GM06990 (cell line): ENCODE measurements at regions not wholly inside any gene's neighbourhood (a gene's known extent, or its start where the extent isn't known, plus 50 kb on each side); places are given as distances from the start of the nearest gene placed in this dataset.
"Not testable (repeated sequence)": the region's sequence is repeated elsewhere in the genome, so short reads cannot be mapped to it uniquely, and the experiment has no call there.

Experiments used
- DNase-seq: peaks from one replicate; pipeline ENCODE4 v3.0.0-alpha.2; 2011; ENCODE audit not compliant: insufficient read length; ENCODE audit errors: extremely low read depth
- H3K27me3 ChIP-seq: replicated peaks from 2 replicates; pipeline ENCODE4 v1.6.0; 2011; ENCODE audit warnings: low read length; ENCODE audit not compliant: control insufficient read depth, insufficient read depth
- H3K36me3 ChIP-seq: 2 replicates; pipeline ENCODE4 v1.5.1; 2011; ENCODE audit warnings: low read length; ENCODE audit not compliant: control insufficient read depth, insufficient read depth
- H3K4me3 ChIP-seq: replicated peaks from 2 replicates; pipeline ENCODE4 v1.5.1; 2011; ENCODE audit warnings: low read depth, mild to moderate bottlenecking, control low read depth, low read length
- CTCF ChIP-seq: IDR thresholded peaks from 2 replicates; pipeline ENCODE4 v1.5.1; 2011; ENCODE audit warnings: low read length, control low read depth, mild to moderate bottlenecking, inconsistent platforms; ENCODE audit not compliant: insufficient read depth, poor library complexity, severe bottlenecking

- no peak for DNase-seq
- TF ChIP-seq CTCF = no peak
- H3K4me3 ChIP-seq = no peak overlapping the region
- H3K36me3 ChIP-seq = no peaks in the 10 kb centered on the region
- H3K27me3 ChIP-seq = no peaks in the 10 kb centered on the region
Measured at GRCh38 chr14:30053103-30053502, 125.5 kb upstream of the PRKD1 start.

DNA sequence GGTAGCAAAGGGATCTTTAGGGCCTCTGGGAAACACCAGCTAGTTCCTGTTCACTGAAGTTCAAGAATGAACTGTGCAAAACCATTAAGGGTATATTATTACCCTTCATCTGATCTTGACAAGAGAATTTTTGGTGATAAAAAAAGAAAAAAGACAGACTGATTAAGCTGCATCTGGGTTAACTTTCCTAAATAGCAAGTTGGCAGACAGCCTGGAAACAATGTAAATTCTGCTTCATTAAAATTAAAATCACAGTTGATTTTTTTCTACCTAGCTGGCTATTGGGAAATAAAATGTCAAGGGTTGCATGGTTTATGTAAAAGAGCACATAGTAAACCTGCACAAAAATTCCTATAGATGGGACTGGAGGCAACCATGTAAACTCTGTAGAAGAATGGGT, 126.6 kb upstream of the PRKD1 start:
- no peaks in the 10 kb centered on the region for H3K27me3 ChIP-seq
- H3K36me3 ChIP-seq = no peaks in the 10 kb centered on the region
- DNase-seq = no peak
- TF ChIP-seq CTCF = no peak
- H3K4me3 ChIP-seq = no peak overlapping the region

- no peaks in the 10 kb centered on the region for H3K27me3 ChIP-seq
- no peaks in the 10 kb centered on the region for H3K36me3 ChIP-seq
- no peak for DNase-seq
- no peak for TF ChIP-seq CTCF
- H3K4me3 ChIP-seq = no peak overlapping the region
Measured at GRCh38 chr14:30058401-30058800, 130.8 kb upstream of the PRKD1 start.

DNA sequence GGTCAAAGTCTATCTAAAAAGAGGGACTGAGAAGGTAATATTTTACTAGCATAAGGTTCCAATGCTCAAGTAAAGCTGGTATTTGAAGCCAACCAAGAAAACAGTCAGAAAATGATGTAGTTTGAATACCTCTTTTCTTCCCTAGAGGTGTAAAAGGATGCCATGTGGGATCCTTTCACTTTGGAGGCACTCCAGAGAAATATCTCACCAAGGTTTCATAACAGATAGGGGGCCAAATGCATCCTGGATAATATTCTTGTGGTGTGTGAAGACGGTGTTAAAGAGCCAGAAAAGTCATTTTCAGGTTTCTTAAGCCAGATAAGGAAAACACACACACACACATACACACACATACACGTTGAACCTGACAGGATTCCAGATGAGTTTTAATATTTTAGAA, 136.1 kb upstream of the PRKD1 start:
- no peaks in the 10 kb centered on the region for H3K36me3 ChIP-seq
- no peaks in the 10 kb centered on the region for H3K27me3 ChIP-seq
- no peak for TF ChIP-seq CTCF
- no peak overlapping the region for H3K4me3 ChIP-seq
- DNase-seq = no peak

DNA sequence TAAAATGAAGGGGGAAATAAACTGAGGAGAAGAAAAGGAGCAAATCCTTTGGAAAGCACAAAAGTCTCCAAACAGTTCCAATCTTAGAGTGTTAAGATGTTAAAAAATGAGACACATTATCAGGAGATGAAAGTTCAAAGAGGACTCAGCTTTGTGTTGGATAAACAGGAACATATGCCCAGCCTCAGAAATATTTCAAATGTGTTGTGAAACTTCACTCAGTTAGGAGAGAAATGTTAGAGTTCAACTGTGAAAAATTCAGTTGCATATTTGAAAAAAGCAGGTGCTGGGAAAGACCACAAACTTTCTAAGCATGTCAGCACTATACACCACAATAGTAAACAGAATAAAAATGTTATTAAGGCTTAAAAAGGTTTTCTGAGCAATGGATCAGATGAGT, 136.8 kb upstream of the PRKD1 start:
- no peaks in the 10 kb centered on the region for H3K36me3 ChIP-seq
- H3K27me3 ChIP-seq = no peaks in the 10 kb centered on the region
- no peak overlapping the region for H3K4me3 ChIP-seq
- TF ChIP-seq CTCF = no peak
- no peak for DNase-seq

DNA sequence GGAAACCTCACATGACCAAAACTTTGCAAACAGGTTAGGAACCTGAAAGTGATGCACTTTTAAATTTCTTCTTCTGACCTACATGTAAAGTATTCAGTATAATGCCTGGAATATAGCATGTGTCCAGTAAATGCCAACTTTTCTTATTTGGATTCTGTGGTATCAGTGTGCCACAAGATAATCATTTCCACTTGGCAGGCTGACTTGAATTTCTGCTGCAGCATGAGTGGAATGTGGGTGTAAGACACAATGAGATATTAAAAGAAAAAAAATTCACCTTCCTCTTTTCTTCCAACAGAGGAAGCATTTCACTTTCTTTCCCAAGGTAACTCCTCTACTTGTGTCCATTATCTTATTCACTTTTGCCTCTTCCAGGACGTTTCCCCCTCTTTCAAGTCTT, 141.9 kb upstream of the PRKD1 start:
- DNase-seq = no peak
- Histone ChIP-seq H3K4me3 (no peak overlapping the region), H3K27me3 (no peaks in the 10 kb centered on the region), H3K36me3 (no peaks in the 10 kb centered on the region)
- no peak for TF ChIP-seq CTCF

DNA sequence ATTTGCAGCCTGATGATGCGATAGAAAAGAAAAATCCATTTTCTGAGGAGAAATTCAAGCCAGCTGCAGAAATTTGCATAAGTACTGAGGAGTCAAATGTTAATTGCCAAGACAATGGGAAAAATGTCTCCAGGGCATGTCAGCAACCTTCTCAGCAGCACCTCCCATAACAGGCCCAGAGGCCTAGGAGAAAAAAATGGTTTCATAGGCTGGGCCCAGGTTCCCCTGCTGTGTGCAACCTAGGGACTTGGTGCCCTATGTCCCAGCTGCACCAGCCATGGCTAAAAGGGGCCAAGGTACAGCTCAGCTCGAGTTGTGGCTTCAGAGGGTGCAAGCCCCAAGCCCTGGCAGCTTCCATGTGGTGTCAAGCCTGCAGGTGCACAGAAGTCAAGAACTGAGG, 144.8 kb upstream of the PRKD1 start:
- not testable (repeated sequence) for DNase-seq, H3K4me3 ChIP-seq, H3K36me3 ChIP-seq, H3K27me3 ChIP-seq
